ENCODE measurements at regions not wholly inside any gene's neighbourhood (a gene's known extent, or its start where the extent isn't known, plus 50 kb on each side); places are given as distances from the start of the nearest gene placed in this dataset.

DNA sequence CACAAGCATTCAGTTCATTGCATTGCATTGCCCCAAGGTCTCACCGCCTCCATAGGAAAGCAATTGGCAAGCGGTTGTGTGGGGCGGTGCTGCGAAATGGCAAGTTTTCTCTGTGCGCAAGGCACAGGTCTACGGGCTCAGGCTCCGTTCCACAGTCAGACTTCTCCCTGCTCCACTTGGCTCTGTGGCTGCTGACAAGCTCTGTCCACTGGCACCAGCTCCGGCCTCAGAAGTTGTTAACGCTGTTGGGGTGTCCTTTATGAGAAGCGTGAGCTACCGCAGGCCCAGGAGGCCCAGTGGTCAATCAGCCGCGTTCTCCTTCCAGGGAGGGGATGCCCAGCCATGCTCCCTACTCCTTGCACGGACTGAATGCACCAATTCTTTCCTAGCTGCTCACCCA lies 87.0 kb upstream of the GATA6 start:
- TF ChIP-seq POLR2A (IDR thresholded peaks at IDR 0.05) (no peak), CTCF (IDR thresholded peaks at IDR 0.05) (no peak)
